Right atrium auricular region (tissue), 2 donors: ENCODE measurements at regions not wholly inside any gene's neighbourhood (a gene's known extent, or its start where the extent isn't known, plus 50 kb on each side); places are given as distances from the start of the nearest gene placed in this dataset.

Experiments
- DNase-seq: peaks from one replicate; pipeline ENCODE4 v3.0.0-alpha.2; 2019; ENCODE audit warnings: low spot score
- H3K27ac ChIP-seq, 2 donors: fragments of 200-600 bp; sonication (generic); 1 replicate in 1 of 2; 2 replicates in 1 of 2; pipeline ENCODE4 v1.5.1; 2016 to 2019
- H3K27me3 ChIP-seq, 2 donors: fragments of 200-600 bp; sonication (generic); one replicate each; pipeline versions ENCODE4 v1.5.1 to v1.6.0; 2017 to 2019
- H3K36me3 ChIP-seq: fragments of 200-600 bp; sonication (generic); one replicate; pipeline ENCODE4 v1.5.1; 2016
- H3K4me1 ChIP-seq, 2 donors: fragments of 200-600 bp; sonication (generic); one replicate each; pipeline versions ENCODE4 v1.5.1 to v1.6.0; 2017 to 2019
- H3K4me3 ChIP-seq, 2 donors: fragments of 200-600 bp; sonication (generic); 1 replicate in 1 of 2; 2 replicates in 1 of 2; pipeline ENCODE4 v1.5.1; 2017 to 2019; ENCODE audit warnings: mild to moderate bottlenecking in 1 of 2, moderate library complexity in 1 of 2
- H3K9me3 ChIP-seq, 2 donors: fragments of 200-600 bp; sonication (generic); one replicate each; pipeline ENCODE4 v1.5.1; 2019
- TF ChIP-seq, protein P1 (sequence below), 2 donors: fragments of 200-600 bp; sonication (generic); IDR thresholded peaks; one replicate each; pipeline ENCODE4 v1.5.1; 2019; ENCODE audit warnings: antibody characterized with exemption in 2 of 2

DNA sequence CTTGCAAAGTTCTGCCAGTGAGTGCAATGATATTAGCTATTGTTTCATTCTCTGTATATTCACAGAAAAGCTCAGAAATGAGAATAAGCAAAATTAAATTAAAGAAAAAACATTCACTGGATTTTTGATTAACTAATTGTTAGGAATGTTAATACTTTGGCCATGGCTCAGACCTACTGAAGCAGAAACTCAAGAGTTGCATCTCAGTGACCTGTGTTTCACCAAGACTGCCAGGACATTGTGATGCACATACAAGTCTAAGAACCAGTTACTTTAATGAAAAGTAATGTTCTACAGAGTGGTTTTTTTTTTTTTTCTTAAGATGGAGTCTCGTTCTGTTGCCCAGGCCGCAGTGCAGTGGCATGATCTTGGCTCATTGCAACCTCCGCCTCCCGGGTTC lies 464.9 kb upstream of the NMUR2 start:
- Histone ChIP-seq H3K36me3 (no peaks in the 10 kb centered on the region), H3K27ac (no peak overlapping the region), H3K27me3 (no peaks in the 10 kb centered on the region), H3K9me3 (peaks cover 0 to 8% of the 10 kb centered on the region in 2 donors), H3K4me1 (no peaks in the 10 kb centered on the region), H3K4me3 (no peak overlapping the region)
- TF ChIP-seq, protein P1, sequence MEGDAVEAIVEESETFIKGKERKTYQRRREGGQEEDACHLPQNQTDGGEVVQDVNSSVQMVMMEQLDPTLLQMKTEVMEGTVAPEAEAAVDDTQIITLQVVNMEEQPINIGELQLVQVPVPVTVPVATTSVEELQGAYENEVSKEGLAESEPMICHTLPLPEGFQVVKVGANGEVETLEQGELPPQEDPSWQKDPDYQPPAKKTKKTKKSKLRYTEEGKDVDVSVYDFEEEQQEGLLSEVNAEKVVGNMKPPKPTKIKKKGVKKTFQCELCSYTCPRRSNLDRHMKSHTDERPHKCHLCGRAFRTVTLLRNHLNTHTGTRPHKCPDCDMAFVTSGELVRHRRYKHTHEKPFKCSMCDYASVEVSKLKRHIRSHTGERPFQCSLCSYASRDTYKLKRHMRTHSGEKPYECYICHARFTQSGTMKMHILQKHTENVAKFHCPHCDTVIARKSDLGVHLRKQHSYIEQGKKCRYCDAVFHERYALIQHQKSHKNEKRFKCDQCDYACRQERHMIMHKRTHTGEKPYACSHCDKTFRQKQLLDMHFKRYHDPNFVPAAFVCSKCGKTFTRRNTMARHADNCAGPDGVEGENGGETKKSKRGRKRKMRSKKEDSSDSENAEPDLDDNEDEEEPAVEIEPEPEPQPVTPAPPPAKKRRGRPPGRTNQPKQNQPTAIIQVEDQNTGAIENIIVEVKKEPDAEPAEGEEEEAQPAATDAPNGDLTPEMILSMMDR (IDR thresholded peaks at IDR 0.05) = no peak
- no peak for DNase-seq

DNA sequence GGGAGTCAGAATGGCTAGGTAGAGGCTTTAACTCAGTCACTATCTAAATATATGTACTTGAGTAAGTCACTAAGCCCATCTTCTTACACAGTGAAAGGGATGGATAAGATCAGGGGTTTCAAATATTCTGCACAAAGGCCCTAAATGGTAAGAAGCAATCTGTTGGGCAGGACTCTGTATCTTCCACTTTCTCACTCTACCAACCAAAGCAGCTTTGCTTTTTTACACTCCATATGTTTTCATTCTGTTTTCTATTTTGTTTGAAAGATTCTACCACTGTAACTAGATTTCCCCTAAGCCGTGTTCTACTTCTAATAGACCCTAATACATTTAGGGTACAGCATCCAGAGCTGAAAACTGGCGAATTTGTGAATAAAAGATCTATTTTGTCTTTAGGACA lies 477.5 kb upstream of the NMUR2 start:
- Histone ChIP-seq H3K27me3 (no peaks in the 10 kb centered on the region), H3K27ac (no peak overlapping the region), H3K4me3 (no peak overlapping the region), H3K4me1 (no peaks in the 10 kb centered on the region), H3K9me3 (peaks cover 0 to 2% of the 10 kb centered on the region in 2 donors), H3K36me3 (no peaks in the 10 kb centered on the region)
- DNase-seq = no peak
- TF ChIP-seq, protein P1 (IDR thresholded peaks at IDR 0.05) = no peak

DNA sequence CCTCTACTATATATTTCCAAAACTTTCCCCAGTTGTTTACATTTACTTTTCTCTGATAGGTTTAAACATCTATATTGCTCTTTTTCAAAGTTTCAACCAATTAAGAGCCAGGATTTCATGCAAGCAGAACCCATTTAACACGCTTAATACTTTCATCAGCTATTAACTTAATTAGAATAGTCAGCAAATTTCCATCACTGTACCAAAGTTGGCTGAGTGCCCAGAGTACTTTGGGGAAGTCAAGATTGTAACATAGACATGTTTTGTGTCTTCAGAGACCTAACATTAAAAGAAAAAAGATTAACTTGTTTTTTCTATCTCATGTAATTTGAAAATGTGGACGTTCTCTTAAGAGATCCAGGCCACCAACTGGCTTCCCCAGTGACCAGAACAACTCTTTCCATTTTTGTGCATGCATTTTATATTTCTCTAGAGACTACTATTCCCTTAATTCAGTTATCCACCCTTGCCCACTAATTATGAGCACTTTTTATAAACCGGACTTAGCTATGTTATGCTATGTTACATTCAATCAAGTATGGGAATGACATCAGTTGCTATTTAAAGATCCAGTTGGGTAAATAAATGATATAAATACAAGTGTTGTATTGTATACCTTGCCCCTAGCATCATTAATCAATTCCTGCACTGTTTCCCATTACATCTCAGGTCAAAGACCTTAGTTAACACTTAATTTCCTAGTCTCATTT lies 478.1 kb upstream of the NMUR2 start:
- H3K27me3 ChIP-seq = no peaks in the 10 kb centered on the region
- TF ChIP-seq, protein P1 (IDR thresholded peaks at IDR 0.05) = no peak
- H3K27ac ChIP-seq = no peak overlapping the region
- H3K4me1 ChIP-seq = no peaks in the 10 kb centered on the region
- no peak for DNase-seq
- H3K4me3 ChIP-seq = no peak overlapping the region
- no peaks in the 10 kb centered on the region for H3K36me3 ChIP-seq
- no peaks in the 10 kb centered on the region for H3K9me3 ChIP-seq

DNA sequence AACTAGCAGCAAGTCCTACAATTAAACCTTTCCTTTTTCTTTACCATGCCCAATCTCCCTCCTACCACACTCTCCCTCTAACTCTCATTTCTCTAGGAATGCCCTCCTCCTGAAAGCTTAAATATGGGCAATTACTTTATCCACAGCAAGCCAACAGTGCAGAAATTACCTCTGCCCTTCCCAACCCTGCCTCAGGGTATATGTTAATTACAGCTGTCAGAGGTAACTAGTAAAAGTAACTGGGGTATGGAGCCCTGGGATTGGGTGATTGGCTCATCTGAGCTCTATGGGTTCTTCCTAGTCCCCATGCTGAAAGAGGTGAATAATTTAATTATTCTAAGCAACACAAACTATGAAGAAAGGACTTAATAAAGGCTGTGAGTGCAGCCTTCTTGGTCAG lies 478.9 kb upstream of the NMUR2 start:
- no peak overlapping the region for H3K4me3 ChIP-seq
- H3K9me3 ChIP-seq = no peaks in the 10 kb centered on the region
- no peaks in the 10 kb centered on the region for H3K27me3 ChIP-seq
- H3K36me3 ChIP-seq = no peaks in the 10 kb centered on the region
- H3K27ac ChIP-seq = no peak overlapping the region
- DNase-seq = no peak
- TF ChIP-seq, protein P1 (IDR thresholded peaks at IDR 0.05) = no peak
- no peaks in the 10 kb centered on the region for H3K4me1 ChIP-seq

DNA sequence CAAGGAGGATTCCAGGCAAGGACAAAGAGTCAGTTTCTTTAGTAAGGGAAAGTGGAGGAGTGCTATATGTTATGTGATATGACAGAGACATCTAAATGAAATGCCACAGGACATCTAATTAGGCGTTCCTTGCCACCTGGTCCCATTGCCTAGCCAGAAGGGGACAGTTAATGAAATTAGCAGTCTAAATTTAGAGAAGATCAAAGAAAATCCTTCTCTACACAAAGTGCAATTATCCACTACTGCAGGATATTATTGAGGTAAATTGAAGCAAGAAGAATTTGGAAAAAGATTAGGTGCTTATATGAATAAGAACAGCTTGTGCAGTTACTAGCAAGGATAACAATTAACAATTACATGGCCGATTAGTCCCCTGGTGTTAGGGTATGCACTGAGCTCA lies 495.3 kb upstream of the NMUR2 start:
- TF ChIP-seq, protein P1 (IDR thresholded peaks at IDR 0.05) = no peak
- H3K4me1 ChIP-seq = no peaks in the 10 kb centered on the region
- H3K9me3 ChIP-seq = no peaks in the 10 kb centered on the region
- H3K27me3 ChIP-seq = no peaks in the 10 kb centered on the region
- no peak overlapping the region for H3K4me3 ChIP-seq
- no peaks in the 10 kb centered on the region for H3K36me3 ChIP-seq
- no peak for DNase-seq
- no peak overlapping the region for H3K27ac ChIP-seq

DNA sequence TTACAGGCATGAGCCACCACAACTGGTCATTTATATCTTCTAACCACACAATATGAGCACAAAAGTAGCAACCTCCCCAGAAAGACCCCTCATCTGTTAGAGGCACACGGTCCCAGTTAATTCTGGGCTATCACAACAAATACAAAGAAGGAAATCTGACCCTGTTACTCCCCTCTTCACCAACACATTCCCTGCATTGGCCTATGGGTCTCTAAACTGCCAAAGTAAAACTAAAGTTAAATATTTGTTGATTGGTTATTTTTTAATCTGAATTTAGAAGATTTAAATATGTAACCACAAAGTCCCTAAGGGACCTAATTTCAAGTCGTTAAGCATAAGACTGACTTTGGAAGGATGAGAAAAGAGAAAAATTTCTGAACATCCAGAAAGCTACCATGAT lies 496.7 kb upstream of the NMUR2 start:
- Histone ChIP-seq H3K27me3 (no peaks in the 10 kb centered on the region), H3K4me1 (no peaks in the 10 kb centered on the region), H3K36me3 (no peaks in the 10 kb centered on the region), H3K27ac (no peak overlapping the region), H3K4me3 (no peak overlapping the region), H3K9me3 (no peaks in the 10 kb centered on the region)
- TF ChIP-seq, protein P1 (IDR thresholded peaks at IDR 0.05) = no peak
- DNase-seq = no peak
